ENCODE measurements at regions not wholly inside any gene's neighbourhood (a gene's known extent, or its start where the extent isn't known, plus 50 kb on each side); places are given as distances from the start of the nearest gene placed in this dataset.

DNA sequence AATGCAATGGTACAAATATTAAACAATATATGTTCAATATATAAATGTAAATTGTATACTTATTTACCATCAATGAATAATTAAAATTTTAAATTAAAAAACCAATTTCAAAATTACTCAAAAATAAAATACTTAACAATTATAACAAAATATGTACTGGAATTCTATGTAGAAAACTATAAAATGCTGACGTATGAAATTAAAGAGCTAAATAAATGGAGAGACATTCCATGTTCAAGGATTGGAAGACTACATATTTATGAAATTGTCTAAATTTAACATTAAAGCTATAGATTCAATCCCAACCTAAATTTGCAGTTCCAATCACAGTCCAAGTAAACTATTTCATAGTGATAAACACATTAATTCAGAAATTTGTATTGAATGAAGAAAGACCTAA lies 1522.4 kb downstream of the SI start:
- TF ChIP-seq GATA3 (IDR thresholded peaks at IDR 0.05; ENCODE audit: low read depth, low read length) (no peak), GATA2 (IDR thresholded peaks at IDR 0.05; ENCODE audit: low read depth, low read length) (no peak)

Data from SH-SY5Y (cell line).